ENCODE measurements at regions not wholly inside any gene's neighbourhood (a gene's known extent, or its start where the extent isn't known, plus 50 kb on each side); places are given as distances from the start of the nearest gene placed in this dataset.

GRCh38 chr17:72534265-72534664, 413.4 kb downstream of the SOX9 start:
- DNase-seq, result no peak

DNA sequence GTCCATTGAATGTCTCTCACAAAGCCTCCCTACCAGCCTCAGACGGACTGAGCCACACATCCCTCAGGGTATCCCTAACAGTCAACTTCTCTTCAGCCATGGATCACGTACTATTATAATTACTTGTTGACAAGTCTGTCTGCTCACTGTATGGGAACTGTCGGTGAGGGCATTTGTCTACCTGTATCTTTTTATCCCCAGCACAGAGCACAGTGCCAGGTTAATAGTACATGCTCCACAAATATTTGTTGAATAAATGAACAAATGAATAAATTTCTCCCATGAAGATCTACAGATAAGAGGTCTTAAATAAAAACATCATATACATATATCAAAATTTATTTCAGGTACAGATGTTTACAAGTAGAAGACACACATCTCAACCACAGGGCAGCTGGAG, 414.0 kb downstream of the SOX9 start:
- no peak for DNase-seq

DNA sequence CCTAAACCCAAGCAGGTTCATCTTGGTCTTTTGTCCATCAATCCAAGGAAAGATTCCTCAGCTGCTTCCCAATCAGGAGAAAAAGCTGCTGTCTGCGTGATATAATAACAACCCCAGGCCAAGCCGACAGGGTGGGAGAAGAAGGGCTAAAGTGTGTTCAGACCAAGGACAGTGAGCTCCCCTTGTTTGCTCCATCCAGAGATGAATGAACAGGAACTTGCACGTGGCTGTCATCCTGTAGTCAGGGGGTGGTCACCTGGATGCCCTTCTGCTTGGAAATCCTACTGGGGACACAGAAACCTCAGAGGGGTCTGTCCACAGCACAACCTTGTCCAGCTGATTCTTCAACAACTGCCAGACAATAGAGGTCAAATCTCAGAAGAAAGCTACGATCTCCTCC, 414.5 kb downstream of the SOX9 start:
- DNase-seq, result no peak

DNA sequence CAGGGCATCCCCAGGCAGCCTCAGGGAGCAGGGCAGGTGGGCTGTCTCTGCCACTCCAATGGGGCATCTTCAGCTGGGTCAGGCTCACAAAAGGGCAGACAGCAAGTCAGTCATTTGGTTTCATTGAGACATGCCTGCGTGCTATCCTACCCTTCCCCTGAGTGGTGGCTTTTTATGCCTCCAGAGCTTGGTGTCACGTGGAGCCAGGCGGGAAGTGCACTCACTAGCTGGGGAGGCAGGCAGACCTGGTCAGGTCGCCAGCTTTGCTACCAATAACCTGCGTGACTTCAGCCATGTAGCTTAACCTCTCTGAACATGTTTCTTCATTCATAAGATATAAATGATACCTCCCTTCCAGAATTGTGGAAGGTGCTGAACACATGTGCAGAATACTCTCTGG, 415.0 kb downstream of the SOX9 start:
- no peak for DNase-seq

- DNase-seq, result no peak
Observed at GRCh38 chr17:72536788-72537187, 416.0 kb downstream of the SOX9 start.

- DNase-seq, result no peak
Observed at GRCh38 chr17:72538443-72538842, 417.6 kb downstream of the SOX9 start.

- DNase-seq, result no peak
Observed at GRCh38 chr17:72538901-72539352, 418.1 kb downstream of the SOX9 start.

DNA sequence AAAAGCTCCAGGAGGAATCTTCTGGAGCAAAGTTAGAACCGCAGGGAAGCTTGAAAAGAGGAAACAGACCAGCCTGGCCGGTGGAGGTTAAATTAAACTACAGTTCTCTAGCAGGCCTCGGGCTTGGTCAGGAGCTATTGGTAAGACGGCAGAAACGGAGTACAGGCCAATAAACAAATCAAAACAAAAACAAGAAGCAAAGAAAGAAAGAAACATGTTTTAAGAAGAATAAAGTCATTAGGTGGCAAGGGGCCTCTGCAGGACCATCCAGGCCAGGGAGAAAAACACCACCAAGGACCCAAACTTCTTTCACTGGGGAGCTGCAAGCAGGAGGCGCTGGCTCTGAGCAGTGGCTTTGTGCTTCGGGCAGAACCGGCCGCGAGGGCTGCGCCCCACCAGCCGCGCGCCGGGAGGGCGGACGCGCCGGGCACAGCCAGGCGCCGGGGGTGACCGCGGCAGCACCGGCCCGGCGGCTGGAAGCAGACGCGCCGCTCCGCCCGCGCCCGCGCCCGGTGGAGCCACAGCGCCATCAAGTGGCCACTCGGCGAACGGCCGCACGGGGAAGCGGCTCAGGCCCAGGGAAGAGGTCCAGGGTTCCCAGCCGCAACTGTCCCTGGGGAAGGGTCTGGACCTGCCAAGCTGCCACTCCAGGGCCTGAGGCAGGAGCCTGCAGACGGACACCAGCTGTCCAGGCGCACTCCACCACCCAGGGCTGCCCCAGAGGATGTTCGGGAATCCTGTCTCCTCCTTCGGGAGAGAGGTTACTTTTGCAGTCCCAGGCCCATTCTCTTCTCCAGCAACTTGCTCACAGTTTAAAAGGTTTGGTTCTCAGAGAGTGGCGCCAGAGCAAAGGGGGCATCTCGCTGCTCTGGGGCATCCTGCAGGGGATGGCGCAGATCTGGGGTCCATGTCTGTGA, 419.4 kb downstream of the SOX9 start:
- peak; percentile 46 for DNase-seq

GRCh38 chr17:72542317-72542716, 421.5 kb downstream of the SOX9 start:
- DNase-seq, result no peak

DNA sequence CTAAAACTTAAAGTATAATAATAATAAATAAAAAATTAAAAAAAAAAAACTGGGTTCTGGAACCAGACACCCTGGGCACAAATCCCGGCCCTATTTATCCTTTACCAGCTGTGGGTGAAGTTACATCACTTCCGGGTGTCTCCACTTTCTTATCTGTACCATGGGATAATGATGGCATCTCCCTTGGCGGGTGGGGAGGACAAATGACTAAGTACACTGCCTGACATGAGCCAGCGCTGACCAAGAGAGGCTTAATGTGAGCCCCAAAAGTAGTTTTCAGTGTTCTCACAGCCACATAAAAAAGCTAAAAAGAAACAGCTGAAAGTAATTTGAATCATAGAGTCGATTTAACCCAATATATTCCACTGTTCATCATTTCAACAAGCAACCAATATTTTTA, 424.9 kb downstream of the SOX9 start:
- DNase-seq, result no peak

DNA sequence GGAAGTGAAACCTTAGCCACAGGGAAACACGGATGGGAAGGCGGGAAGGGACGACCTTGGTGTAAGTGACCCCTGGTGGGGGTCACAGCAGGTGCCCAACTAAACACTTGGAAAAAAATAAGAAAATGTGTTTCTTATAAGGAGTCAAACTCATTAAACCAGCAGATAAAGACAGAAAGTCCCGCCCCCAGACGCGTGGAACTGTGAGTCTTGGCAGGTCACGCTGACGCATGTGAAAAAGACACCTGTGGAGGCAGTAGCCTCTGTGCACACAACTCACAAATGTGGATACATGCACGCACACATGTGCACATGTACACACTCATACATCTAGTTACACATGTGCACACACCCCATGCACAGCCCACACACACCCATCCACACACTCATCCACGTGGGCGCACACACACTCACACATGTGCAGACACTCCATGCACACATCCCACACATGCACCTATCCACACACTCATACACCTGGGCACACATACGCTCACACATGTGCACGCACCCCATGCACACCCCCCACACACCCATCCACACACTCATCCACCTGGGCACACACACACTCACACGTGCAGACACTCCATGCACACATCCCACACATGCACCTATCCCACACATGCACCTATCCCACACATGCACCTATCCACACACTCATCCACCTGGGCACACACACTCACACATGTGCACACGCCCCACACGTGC, 432.4 kb downstream of the SOX9 start:
- no peak for DNase-seq

GRCh38 chr17:72554508-72554907, 433.7 kb downstream of the SOX9 start:
- DNase-seq, result no peak

- DNase-seq, result no peak
Observed at GRCh38 chr17:72555052-72555451, 434.2 kb downstream of the SOX9 start.

DNA sequence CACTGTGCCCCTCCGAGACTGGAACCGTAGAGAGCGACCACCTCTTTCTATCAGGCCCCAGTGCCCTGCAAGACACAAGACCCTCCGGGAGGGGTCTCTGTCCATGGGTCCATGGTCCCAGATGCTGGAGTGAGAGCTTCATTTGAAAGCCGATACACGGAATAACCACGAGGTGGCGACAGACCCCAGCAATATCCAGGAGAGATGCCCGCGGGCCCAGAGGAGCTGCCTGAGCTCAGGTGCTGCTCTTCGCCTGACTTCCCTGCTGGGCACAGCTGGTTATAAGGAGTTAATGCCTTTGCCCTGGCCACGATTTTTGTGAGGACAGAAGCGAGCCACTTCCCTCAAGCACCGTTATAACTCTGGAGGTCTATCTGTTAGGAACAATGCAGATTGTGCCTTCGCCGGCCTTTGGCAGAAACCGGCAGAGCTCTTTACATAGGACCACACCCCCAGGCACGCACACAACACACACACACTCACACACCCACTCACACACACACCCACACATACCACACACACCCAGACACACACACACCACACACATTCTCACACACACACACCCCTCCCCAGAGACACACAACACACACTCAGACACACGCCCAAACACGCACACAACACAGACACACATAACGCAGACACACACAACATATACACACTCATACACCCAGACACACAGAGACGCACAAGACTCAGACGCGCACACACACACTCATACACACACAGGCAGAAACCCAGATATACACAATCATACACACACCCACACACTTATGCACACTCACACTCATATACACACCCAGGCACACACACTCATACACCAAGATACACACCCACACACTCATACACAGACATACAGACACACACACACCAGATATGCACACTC, 436.4 kb downstream of the SOX9 start:
- peak; percentile 54 for DNase-seq

- DNase-seq, result no peak
Observed at GRCh38 chr17:72558971-72559476, 438.2 kb downstream of the SOX9 start.

- DNase-seq, result peak; percentile 18
Observed at GRCh38 chr17:72560303-72561247, 439.8 kb downstream of the SOX9 start.

DNA sequence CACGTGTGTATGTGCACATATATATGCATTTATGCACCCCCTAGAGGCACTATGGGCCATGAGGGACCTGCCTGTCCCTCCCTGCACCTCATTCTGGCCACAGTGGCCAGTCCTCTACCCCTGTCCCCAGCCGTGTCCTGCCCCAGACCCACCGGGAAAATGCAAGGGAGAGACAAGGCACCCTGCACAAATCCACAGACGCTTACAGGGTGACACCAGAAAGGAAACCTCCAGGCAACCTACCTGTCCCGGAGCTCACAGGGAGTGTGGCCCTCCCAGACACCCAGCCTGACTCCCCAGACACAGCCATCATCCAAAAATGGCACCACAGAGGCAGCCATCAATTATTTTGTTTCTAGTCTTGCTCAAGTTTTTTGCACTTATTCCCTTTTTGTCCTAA, 440.4 kb downstream of the SOX9 start:
- DNase-seq, result no peak

DNA sequence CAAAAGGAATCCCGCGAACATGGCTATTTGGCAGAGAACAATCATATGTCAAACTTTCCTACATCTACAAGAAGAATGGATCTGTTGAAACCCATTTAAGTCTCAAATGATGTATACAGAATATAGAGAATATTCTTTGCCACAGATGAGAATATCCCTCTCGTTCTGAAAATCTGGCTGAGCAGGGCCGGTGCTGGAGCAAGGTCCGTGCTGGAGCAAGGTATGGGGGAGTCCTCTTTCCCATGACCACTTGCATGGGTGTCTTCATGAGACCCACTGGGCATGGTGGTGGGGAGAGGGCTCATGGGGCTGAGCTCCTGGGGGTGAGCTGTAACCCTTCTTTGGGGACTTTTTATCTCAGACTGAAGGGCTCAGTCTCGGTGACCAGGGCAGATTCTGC, 440.9 kb downstream of the SOX9 start:
- no peak for DNase-seq

GRCh38 chr17:72562615-72563188, 441.9 kb downstream of the SOX9 start:
- no peak for DNase-seq

GRCh38 chr17:72563952-72564351, 443.1 kb downstream of the SOX9 start:
- DNase-seq, result no peak

DNA sequence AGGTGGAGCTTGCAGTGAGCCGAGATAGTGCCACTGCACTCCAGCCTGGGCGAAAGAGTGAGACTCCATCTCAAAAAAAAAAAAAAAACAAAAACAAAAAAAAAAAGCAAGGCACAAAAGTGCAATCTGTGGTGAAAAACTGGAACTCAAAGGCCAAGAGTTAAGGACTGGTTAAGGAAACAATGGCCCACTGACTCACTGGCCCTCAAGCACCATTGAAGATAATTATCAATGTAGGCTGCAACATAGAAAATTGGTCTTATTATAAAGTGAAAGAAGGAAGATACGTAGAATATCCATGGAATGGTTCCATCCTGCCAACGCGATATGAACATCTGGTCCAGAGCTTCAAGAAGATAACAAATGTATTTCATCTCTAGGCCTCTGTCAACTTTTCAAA, 444.2 kb downstream of the SOX9 start:
- no peak for DNase-seq
